ENCODE measurements at regions not wholly inside any gene's neighbourhood (a gene's known extent, or its start where the extent isn't known, plus 50 kb on each side); places are given as distances from the start of the nearest gene placed in this dataset.

DNA sequence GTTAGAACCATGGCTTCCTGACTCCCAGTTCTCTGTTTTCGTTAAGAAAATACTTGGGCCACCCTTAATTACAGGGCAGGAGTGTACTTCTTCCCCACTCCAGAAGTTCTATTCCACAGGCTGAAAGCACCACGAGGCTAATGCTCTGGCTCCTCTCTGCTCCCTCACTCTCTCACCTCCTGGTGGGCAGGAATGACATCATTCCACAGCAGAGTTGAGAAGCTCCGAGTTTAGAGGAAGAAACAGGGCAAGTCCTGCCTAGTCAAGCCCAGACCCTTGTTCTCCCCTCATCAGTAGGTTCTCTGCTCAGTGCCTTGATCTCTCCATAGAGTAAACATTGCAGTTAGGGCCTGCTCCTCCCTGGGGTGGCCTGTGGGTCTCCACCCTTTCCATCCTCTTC, 343.8 kb upstream of the CLNK start:
- Histone ChIP-seq H3K9me3 (ENCODE audit: control insufficient read depth in 2 of 2, insufficient read depth in 1 of 2, low read depth in 1 of 2, low read length in 1 of 2) (no peaks in the 10 kb centered on the region), H3K36me3 (ENCODE audit: control insufficient read depth in 2 of 2, insufficient read depth in 2 of 2, low read length in 1 of 2) (no peaks in the 10 kb centered on the region), H3K27ac (ENCODE audit: low read depth in 2 of 2, low read length in 1 of 2) (no peak overlapping the region), H3K27me3 (ENCODE audit: control insufficient read depth in 1 of 2, insufficient read depth in 2 of 2, low read length in 2 of 2) (no peaks in the 10 kb centered on the region), H3K4me1 (ENCODE audit: control insufficient read depth in 2 of 2, insufficient read depth in 2 of 2, low read length in 1 of 2) (no peaks in the 10 kb centered on the region), H3K4me3 (ENCODE audit: low read depth in 1 of 2, low read length in 2 of 2) (no peak overlapping the region)
- 61 to 70% methylated on average over 3 of the region's 3 CpGs for WGBS, 2 donors

- Histone ChIP-seq H3K27ac (ENCODE audit: low read depth in 2 of 2, low read length in 1 of 2) (no peak overlapping the region), H3K4me1 (ENCODE audit: control insufficient read depth in 2 of 2, insufficient read depth in 2 of 2, low read length in 1 of 2) (no peaks in the 10 kb centered on the region), H3K36me3 (ENCODE audit: control insufficient read depth in 2 of 2, insufficient read depth in 2 of 2, low read length in 1 of 2) (no peaks in the 10 kb centered on the region), H3K27me3 (ENCODE audit: control insufficient read depth in 1 of 2, insufficient read depth in 2 of 2, low read length in 2 of 2) (no peaks in the 10 kb centered on the region), H3K4me3 (ENCODE audit: low read depth in 1 of 2, low read length in 2 of 2) (no peak overlapping the region), H3K9me3 (ENCODE audit: control insufficient read depth in 2 of 2, insufficient read depth in 1 of 2, low read depth in 1 of 2, low read length in 1 of 2) (no peaks in the 10 kb centered on the region)
- 36 to 47% methylated on average over 3 of the region's 3 CpGs for WGBS, 2 donors
Measured at GRCh38 chr4:11021333-11021732, 336.8 kb upstream of the CLNK start.

DNA sequence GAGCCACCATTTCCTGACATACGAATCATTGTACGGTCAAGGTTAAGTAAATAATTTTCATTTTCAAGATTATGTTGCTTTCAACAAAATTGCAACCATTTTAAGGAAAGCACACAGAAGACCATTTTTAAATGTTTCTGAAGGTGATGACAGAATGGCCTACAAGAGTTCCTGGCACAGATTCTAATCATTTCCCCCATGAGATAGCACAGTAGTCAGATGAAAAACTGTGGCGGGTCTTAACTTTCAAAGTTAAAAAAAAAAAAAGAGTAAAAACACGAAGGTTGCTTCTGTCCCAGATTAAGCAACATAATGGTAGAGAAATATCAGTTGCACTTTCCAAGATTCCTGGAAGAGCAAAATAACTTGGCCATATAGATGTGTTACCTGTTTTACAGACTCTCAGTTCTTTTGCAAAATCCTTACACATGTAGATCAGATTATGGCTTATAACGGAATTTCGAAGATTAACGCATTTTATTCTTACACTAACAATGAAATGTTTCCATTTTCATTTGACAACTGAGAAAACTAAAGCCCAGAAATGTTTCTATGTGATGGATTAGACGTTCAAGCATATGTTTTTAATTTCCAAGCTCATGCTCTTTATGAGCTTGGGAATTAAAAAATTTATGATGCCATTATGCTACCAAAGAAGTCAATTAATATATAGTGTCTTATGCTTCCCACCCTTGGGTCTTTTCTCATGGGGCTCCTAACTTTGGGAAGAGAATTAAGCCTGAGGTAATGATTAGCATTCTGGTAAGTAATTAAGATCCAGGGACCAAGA, 335.1 kb upstream of the CLNK start:
- Histone ChIP-seq H3K4me1 (ENCODE audit: control insufficient read depth in 2 of 2, insufficient read depth in 2 of 2, low read length in 1 of 2) (no peaks in the 10 kb centered on the region), H3K27me3 (ENCODE audit: control insufficient read depth in 1 of 2, insufficient read depth in 2 of 2, low read length in 2 of 2) (no peaks in the 10 kb centered on the region), H3K36me3 (ENCODE audit: control insufficient read depth in 2 of 2, insufficient read depth in 2 of 2, low read length in 1 of 2) (no peaks in the 10 kb centered on the region), H3K9me3 (ENCODE audit: control insufficient read depth in 2 of 2, insufficient read depth in 1 of 2, low read depth in 1 of 2, low read length in 1 of 2) (no peaks in the 10 kb centered on the region), H3K4me3 (ENCODE audit: low read depth in 1 of 2, low read length in 2 of 2) (no peak overlapping the region), H3K27ac (ENCODE audit: low read depth in 2 of 2, low read length in 1 of 2) (no peak overlapping the region)
- 67 to 68% methylated on average over 8 of the region's 8 CpGs for WGBS, 2 donors

- Histone ChIP-seq H3K36me3 (ENCODE audit: control insufficient read depth in 2 of 2, insufficient read depth in 2 of 2, low read length in 1 of 2) (no peaks in the 10 kb centered on the region), H3K4me3 (ENCODE audit: low read depth in 1 of 2, low read length in 2 of 2) (no peak overlapping the region), H3K9me3 (ENCODE audit: control insufficient read depth in 2 of 2, insufficient read depth in 1 of 2, low read depth in 1 of 2, low read length in 1 of 2) (no peaks in the 10 kb centered on the region), H3K4me1 (ENCODE audit: control insufficient read depth in 2 of 2, insufficient read depth in 2 of 2, low read length in 1 of 2) (no peaks in the 10 kb centered on the region), H3K27ac (ENCODE audit: low read depth in 2 of 2, low read length in 1 of 2) (no peak overlapping the region), H3K27me3 (ENCODE audit: control insufficient read depth in 1 of 2, insufficient read depth in 2 of 2, low read length in 2 of 2) (no peaks in the 10 kb centered on the region)
Measured at GRCh38 chr4:11014199-11014598, 329.6 kb upstream of the CLNK start.

DNA sequence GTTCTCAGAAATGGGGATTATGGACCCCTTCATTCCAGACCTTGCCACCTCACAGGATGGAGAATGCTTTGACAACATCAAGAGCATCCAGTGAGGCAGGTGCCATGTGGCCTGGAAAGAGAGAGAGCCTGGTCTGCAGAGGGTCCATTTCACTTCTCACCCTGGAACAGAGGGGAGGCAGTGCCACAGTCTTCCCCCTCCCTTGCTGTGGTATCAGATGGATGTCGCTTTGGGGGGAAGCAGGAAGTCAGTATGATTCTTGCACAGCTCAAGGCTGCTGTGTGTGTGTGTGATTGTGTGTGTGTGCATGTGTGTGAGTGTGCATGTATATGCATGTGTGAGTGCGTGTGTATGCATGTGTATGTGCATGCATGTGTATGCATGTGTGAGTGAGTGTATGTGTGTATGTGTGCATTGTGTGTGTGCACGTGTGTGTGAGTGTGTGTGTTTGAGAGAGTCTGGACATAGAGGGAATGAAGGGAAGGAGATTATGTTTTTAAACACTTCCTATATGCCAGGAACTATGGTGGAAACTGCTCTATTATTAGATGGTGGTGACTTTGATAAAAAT, 328.6 kb upstream of the CLNK start:
- H3K36me3 ChIP-seq (ENCODE audit: control insufficient read depth in 2 of 2, insufficient read depth in 2 of 2, low read length in 1 of 2) = no peaks in the 10 kb centered on the region
- H3K4me3 ChIP-seq (ENCODE audit: low read depth in 1 of 2, low read length in 2 of 2) = no peak overlapping the region
- peaks cover 0 to 3% of the 10 kb centered on the region in 2 donors for H3K9me3 ChIP-seq (ENCODE audit: control insufficient read depth in 2 of 2, insufficient read depth in 1 of 2, low read depth in 1 of 2, low read length in 1 of 2)
- no peak overlapping the region for H3K27ac ChIP-seq (ENCODE audit: low read depth in 2 of 2, low read length in 1 of 2)
- WGBS, 2 donors = 69 to 88% methylated on average over 3 of the region's 3 CpGs
- H3K27me3 ChIP-seq (ENCODE audit: control insufficient read depth in 1 of 2, insufficient read depth in 2 of 2, low read length in 2 of 2) = no peaks in the 10 kb centered on the region
- H3K4me1 ChIP-seq (ENCODE audit: control insufficient read depth in 2 of 2, insufficient read depth in 2 of 2, low read length in 1 of 2) = no peaks in the 10 kb centered on the region

- no peaks in the 10 kb centered on the region for H3K4me1 ChIP-seq (ENCODE audit: control insufficient read depth in 2 of 2, insufficient read depth in 2 of 2, low read length in 1 of 2)
Measured at GRCh38 chr4:11011249-11011648, 326.7 kb upstream of the CLNK start.

DNA sequence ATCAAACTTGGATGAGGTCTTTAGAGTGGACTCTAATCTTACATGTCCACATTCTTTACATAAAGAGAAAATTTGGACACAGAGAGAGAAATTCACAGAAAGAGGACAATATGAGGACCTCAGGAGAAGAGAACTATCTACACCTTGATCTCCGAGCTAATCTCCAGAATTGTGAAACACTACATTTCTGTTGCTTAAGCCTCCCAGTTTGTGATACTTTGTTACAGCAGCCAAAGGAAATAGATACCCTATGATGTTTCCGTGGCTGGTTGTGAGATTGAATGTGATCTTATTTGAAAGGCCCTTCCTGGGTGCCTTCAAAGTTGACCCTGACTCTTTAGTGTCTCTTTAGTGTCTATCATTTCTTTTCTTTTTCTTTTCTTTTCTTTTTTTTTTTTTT, 326.1 kb upstream of the CLNK start:
- 84 to 86% methylated on average over 2 of the region's 2 CpGs for WGBS, 2 donors
- no peak overlapping the region for H3K27ac ChIP-seq (ENCODE audit: low read depth in 2 of 2, low read length in 1 of 2)
- no peak overlapping the region for H3K4me3 ChIP-seq (ENCODE audit: low read depth in 1 of 2, low read length in 2 of 2)
- H3K9me3 ChIP-seq (ENCODE audit: control insufficient read depth in 2 of 2, insufficient read depth in 1 of 2, low read depth in 1 of 2, low read length in 1 of 2) = peaks cover 0 to 3% of the 10 kb centered on the region in 2 donors
- H3K36me3 ChIP-seq (ENCODE audit: control insufficient read depth in 2 of 2, insufficient read depth in 2 of 2, low read length in 1 of 2) = no peaks in the 10 kb centered on the region
- no peaks in the 10 kb centered on the region for H3K27me3 ChIP-seq (ENCODE audit: control insufficient read depth in 1 of 2, insufficient read depth in 2 of 2, low read length in 2 of 2)
- H3K4me1 ChIP-seq (ENCODE audit: control insufficient read depth in 2 of 2, insufficient read depth in 2 of 2, low read length in 1 of 2) = no peaks in the 10 kb centered on the region

More at GRCh38 chr4:11011249-11011648, 326.7 kb upstream of the CLNK start:
- H3K27ac ChIP-seq (ENCODE audit: low read depth in 2 of 2, low read length in 1 of 2) = no peak overlapping the region
- no peaks in the 10 kb centered on the region for H3K36me3 ChIP-seq (ENCODE audit: control insufficient read depth in 2 of 2, insufficient read depth in 2 of 2, low read length in 1 of 2)
- H3K27me3 ChIP-seq (ENCODE audit: control insufficient read depth in 1 of 2, insufficient read depth in 2 of 2, low read length in 2 of 2) = no peaks in the 10 kb centered on the region
- H3K4me3 ChIP-seq (ENCODE audit: low read depth in 1 of 2, low read length in 2 of 2) = no peak overlapping the region
- 56 to 72% methylated on average over 3 of the region's 3 CpGs for WGBS, 2 donors
- peaks cover 0 to 3% of the 10 kb centered on the region in 2 donors for H3K9me3 ChIP-seq (ENCODE audit: control insufficient read depth in 2 of 2, insufficient read depth in 1 of 2, low read depth in 1 of 2, low read length in 1 of 2)

DNA sequence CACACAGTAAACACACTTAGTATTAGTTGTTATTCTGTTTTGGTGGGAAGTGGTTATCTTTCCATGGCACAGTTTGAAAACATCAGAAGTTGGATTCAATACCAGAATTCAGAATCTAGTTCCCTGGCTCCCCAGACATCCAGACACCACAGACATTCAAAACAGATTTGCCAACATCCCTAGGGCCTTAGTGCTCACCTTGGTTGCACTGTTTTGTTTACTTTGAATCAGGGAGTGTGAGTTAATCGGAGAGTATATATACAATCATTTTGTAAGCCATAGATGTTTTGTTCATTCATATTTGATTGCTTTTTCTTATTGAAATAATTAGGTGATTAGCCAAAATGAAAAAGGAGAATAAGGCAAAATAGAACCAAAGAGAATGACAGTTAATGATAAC, 324.7 kb upstream of the CLNK start:
- H3K4me3 ChIP-seq (ENCODE audit: low read depth in 1 of 2, low read length in 2 of 2) = no peak overlapping the region
- WGBS, 2 donors = 40 to 42% methylated on average over 1 of the region's 1 CpG
- H3K9me3 ChIP-seq (ENCODE audit: control insufficient read depth in 2 of 2, insufficient read depth in 1 of 2, low read depth in 1 of 2, low read length in 1 of 2) = peaks cover 0 to 3% of the 10 kb centered on the region in 2 donors
- H3K27me3 ChIP-seq (ENCODE audit: control insufficient read depth in 1 of 2, insufficient read depth in 2 of 2, low read length in 2 of 2) = no peaks in the 10 kb centered on the region
- H3K36me3 ChIP-seq (ENCODE audit: control insufficient read depth in 2 of 2, insufficient read depth in 2 of 2, low read length in 1 of 2) = no peaks in the 10 kb centered on the region
- no peaks in the 10 kb centered on the region for H3K4me1 ChIP-seq (ENCODE audit: control insufficient read depth in 2 of 2, insufficient read depth in 2 of 2, low read length in 1 of 2)
- H3K27ac ChIP-seq (ENCODE audit: low read depth in 2 of 2, low read length in 1 of 2) = no peak overlapping the region

GRCh38 chr4:11005300-11005699, 320.7 kb upstream of the CLNK start:
- Histone ChIP-seq H3K4me1 (ENCODE audit: control insufficient read depth in 2 of 2, insufficient read depth in 2 of 2, low read length in 1 of 2) (no peaks in the 10 kb centered on the region), H3K9me3 (ENCODE audit: control insufficient read depth in 2 of 2, insufficient read depth in 1 of 2, low read depth in 1 of 2, low read length in 1 of 2) (peaks cover 0 to 3% of the 10 kb centered on the region in 2 donors), H3K36me3 (ENCODE audit: control insufficient read depth in 2 of 2, insufficient read depth in 2 of 2, low read length in 1 of 2) (no peaks in the 10 kb centered on the region), H3K27ac (ENCODE audit: low read depth in 2 of 2, low read length in 1 of 2) (no peak overlapping the region), H3K27me3 (ENCODE audit: control insufficient read depth in 1 of 2, insufficient read depth in 2 of 2, low read length in 2 of 2) (no peaks in the 10 kb centered on the region), H3K4me3 (ENCODE audit: low read depth in 1 of 2, low read length in 2 of 2) (no peak overlapping the region)
- 67 to 78% methylated on average over 4 of the region's 4 CpGs for WGBS, 2 donors

- Histone ChIP-seq H3K27me3 (ENCODE audit: control insufficient read depth in 1 of 2, insufficient read depth in 2 of 2, low read length in 2 of 2) (no peaks in the 10 kb centered on the region), H3K4me1 (ENCODE audit: control insufficient read depth in 2 of 2, insufficient read depth in 2 of 2, low read length in 1 of 2) (no peaks in the 10 kb centered on the region), H3K4me3 (ENCODE audit: low read depth in 1 of 2, low read length in 2 of 2) (no peak overlapping the region), H3K9me3 (ENCODE audit: control insufficient read depth in 2 of 2, insufficient read depth in 1 of 2, low read depth in 1 of 2, low read length in 1 of 2) (peaks cover 0 to 3% of the 10 kb centered on the region in 2 donors), H3K36me3 (ENCODE audit: control insufficient read depth in 2 of 2, insufficient read depth in 2 of 2, low read length in 1 of 2) (no peaks in the 10 kb centered on the region), H3K27ac (ENCODE audit: low read depth in 2 of 2, low read length in 1 of 2) (no peak overlapping the region)
- 53 to 55% methylated on average over 6 of the region's 6 CpGs for WGBS, 2 donors
Measured at GRCh38 chr4:11004818-11005217, 320.2 kb upstream of the CLNK start.

Measured in esophagus (tissue), 2 donors.